HT1080 (cell line): ENCODE measurements at regions not wholly inside any gene's neighbourhood (a gene's known extent, or its start where the extent isn't known, plus 50 kb on each side); places are given as distances from the start of the nearest gene placed in this dataset.
A peak's percentile ranks its signal among the peaks of the same experiment; 100 is the strongest.

Source experiments
- DNase-seq: peaks from one replicate; pipeline ENCODE4 v3.0.0-alpha.2; 2015; ENCODE audit warnings: low read depth

GRCh38 chr15:47542312-47542989, 174.9 kb upstream of the SEMA6D start:
- no peak for DNase-seq

GRCh38 chr15:47548231-47548630, 169.1 kb upstream of the SEMA6D start:
- no peak for DNase-seq

GRCh38 chr15:47548986-47549385, 168.3 kb upstream of the SEMA6D start:
- no peak for DNase-seq

- peak; percentile 1 for DNase-seq
These were observed 166.2 kb upstream of the SEMA6D start for GRCh38 chr15:47551079-47551478.

- DNase-seq: no peak
These were observed 165.8 kb upstream of the SEMA6D start for GRCh38 chr15:47551546-47551945.

- DNase-seq: no peak
These were observed 164.2 kb upstream of the SEMA6D start for GRCh38 chr15:47552978-47553608.

GRCh38 chr15:47553947-47554346, 163.4 kb upstream of the SEMA6D start:
- DNase-seq: no peak

- DNase-seq: no peak
These were observed 156.2 kb upstream of the SEMA6D start for GRCh38 chr15:47561102-47561501.

- DNase-seq: no peak
These were observed 151.4 kb upstream of the SEMA6D start for GRCh38 chr15:47565949-47566348.

- no peak for DNase-seq
These were observed 150.7 kb upstream of the SEMA6D start for GRCh38 chr15:47566610-47567009.

- no peak for DNase-seq
These were observed 149.3 kb upstream of the SEMA6D start for GRCh38 chr15:47568030-47568429.

GRCh38 chr15:47570044-47570443, 147.3 kb upstream of the SEMA6D start:
- no peak for DNase-seq

- no peak for DNase-seq
These were observed 146.9 kb upstream of the SEMA6D start for GRCh38 chr15:47570451-47570850.

- no peak for DNase-seq
These were observed 146.2 kb upstream of the SEMA6D start for GRCh38 chr15:47570881-47571640.

GRCh38 chr15:47573673-47574072, 143.6 kb upstream of the SEMA6D start:
- DNase-seq: no peak

- DNase-seq: no peak
These were observed 140.3 kb upstream of the SEMA6D start for GRCh38 chr15:47577000-47577399.

GRCh38 chr15:47577461-47577860, 139.8 kb upstream of the SEMA6D start:
- DNase-seq: no peak

GRCh38 chr15:47582233-47582632, 135.1 kb upstream of the SEMA6D start:
- DNase-seq: no peak

GRCh38 chr15:47584316-47584715, 133.0 kb upstream of the SEMA6D start:
- DNase-seq: no peak

- DNase-seq: peak; percentile 37
These were observed 130.6 kb upstream of the SEMA6D start for GRCh38 chr15:47586653-47587224.

GRCh38 chr15:47587940-47588802, 129.1 kb upstream of the SEMA6D start:
- DNase-seq: no peak
